ENCODE measurements at regions not wholly inside any gene's neighbourhood (a gene's known extent, or its start where the extent isn't known, plus 50 kb on each side); places are given as distances from the start of the nearest gene placed in this dataset.

- TF ChIP-seq ZNF791 (tag by site-specific recombination; IDR thresholded peaks at IDR 0.05) (no peak), ZXDB (tag by site-specific recombination; IDR thresholded peaks at IDR 0.05) (0 out of 2 replicates have a peak, but pooled peaks have one; percentile 43), ZBTB44 (tag by site-specific recombination; IDR thresholded peaks at IDR 0.05) (peak; percentile 18; the same call in 1 of the 2 replicates), IKZF3 (tag by site-specific recombination; IDR thresholded peaks at IDR 0.05) (no peak), MZF1 (tag by site-specific recombination; IDR thresholded peaks at IDR 0.05; ENCODE audit: borderline replicate concordance) (0 out of 2 replicates have a peak, but pooled peaks have one; percentile 13), ZNF248 (tag by site-specific recombination; IDR thresholded peaks at IDR 0.05) (no peak), ZNF645 (tag by site-specific recombination; IDR thresholded peaks at IDR 0.05) (no peak), ZNF24 (tag by site-specific recombination; IDR thresholded peaks at IDR 0.05) (peak; percentile 68; the same call in 1 of the 2 replicates), ZSCAN30 (tag by site-specific recombination; IDR thresholded peaks at IDR 0.05) (no peak), ZSCAN23 (tag by site-specific recombination; IDR thresholded peaks at IDR 0.05) (no peak), ZNF362 (tag by site-specific recombination; IDR thresholded peaks at IDR 0.05) (no peak), ZNF629 (tag by site-specific recombination; IDR thresholded peaks at IDR 0.05) (peak; percentile 72), ZNF280D (tag by site-specific recombination; IDR thresholded peaks at IDR 0.05) (no peak), ZNF600 (tag by site-specific recombination; IDR thresholded peaks at IDR 0.05) (peak; percentile 94), BCL11A (tag by site-specific recombination; IDR thresholded peaks at IDR 0.05; ENCODE audit: low read depth) (no peak), ZNF350 (tag by site-specific recombination; IDR thresholded peaks at IDR 0.05) (no peak), ZBTB49 (tag by site-specific recombination; IDR thresholded peaks at IDR 0.05; ENCODE audit: low read depth) (no peak), ZNF544 (tag by site-specific recombination; IDR thresholded peaks at IDR 0.05) (no peak), ZNF768 (tag by site-specific recombination; IDR thresholded peaks at IDR 0.05) (no peak), ZNF510 (tag by site-specific recombination; IDR thresholded peaks at IDR 0.05; ENCODE audit: insufficient replicate concordance) (no peak), ZNF530 (tag by site-specific recombination; IDR thresholded peaks at IDR 0.05; ENCODE audit: low read depth) (no peak), ZNF274 (IDR thresholded peaks at IDR 0.05; ENCODE audit: low read length) (no peak), ZNF274 (tag by site-specific recombination; IDR thresholded peaks at IDR 0.05; ENCODE audit: borderline replicate concordance) (no peak), ZNF37A (tag by site-specific recombination; IDR thresholded peaks at IDR 0.05) (no peak), GLIS1 (tag by site-specific recombination; IDR thresholded peaks at IDR 0.05) (peak; percentile 89), ZEB2 (tag by site-specific recombination; IDR thresholded peaks at IDR 0.05) (peak; percentile 68), ZNF560 (tag by site-specific recombination; IDR thresholded peaks at IDR 0.05; ENCODE audit: borderline replicate concordance) (no peak), ZNF701 (tag by site-specific recombination; IDR thresholded peaks at IDR 0.05) (no peak), ZNF529 (tag by site-specific recombination; IDR thresholded peaks at IDR 0.05; ENCODE audit: insufficient replicate concordance) (no peak), SCRT1 (tag by site-specific recombination; IDR thresholded peaks at IDR 0.05; ENCODE audit: borderline replicate concordance) (no peak), ZNF837 (tag by site-specific recombination; IDR thresholded peaks at IDR 0.05) (no peak)
Observed at GRCh38 chr4:128600996-128601871, 208.3 kb upstream of the JADE1 start (continued).

Measured in HEK293 (cell line).